ENCODE measurements at regions not wholly inside any gene's neighbourhood (a gene's known extent, or its start where the extent isn't known, plus 50 kb on each side); places are given as distances from the start of the nearest gene placed in this dataset.

GRCh38 chr11:116138280-116138679 lies 634.1 kb upstream of the CADM1 start (continued):
- TF ChIP-seq ZNF462 (CRISPR knock-in tag; IDR thresholded peaks at IDR 0.05) (no peak), ZNF331 (CRISPR knock-in tag; IDR thresholded peaks at IDR 0.05; ENCODE audit: low read depth) (no peak)

GRCh38 chr11:116137753-116138152 lies 633.5 kb upstream of the CADM1 start:
- H2AFZ ChIP-seq = no peak overlapping the region
- peaks cover 9% of the 10 kb centered on the region for H3K4me1 Mint-ChIP-seq
- no peak for ATAC-seq
- TF ChIP-seq EZH2 (IDR thresholded peaks at IDR 0.05; ENCODE audit: low read depth, unreplicated experiment) (no peak), ZNF114 (CRISPR knock-in tag; IDR thresholded peaks at IDR 0.05) (no peak)
- H3K36me3 ChIP-seq (ENCODE audit: insufficient read depth) = no peaks in the 10 kb centered on the region
- no peak overlapping the region for H3K4me3 ChIP-seq
- no peaks in the 10 kb centered on the region for H4K20me1 ChIP-seq (replicated peaks; ENCODE audit: insufficient read depth)
- H3K27ac ChIP-seq (ENCODE audit: low read depth) = no peak overlapping the region
- H3K4me2 ChIP-seq = no peak overlapping the region
- H3K27me3 Mint-ChIP-seq (ENCODE audit: insufficient read depth, low read depth, poor library complexity) = no peaks in the 10 kb centered on the region
- no peaks in the 10 kb centered on the region for H3F3A ChIP-seq (replicated peaks; ENCODE audit: low read depth)
- H3K79me2 ChIP-seq (replicated peaks; ENCODE audit: insufficient read depth) = no peaks in the 10 kb centered on the region
- H3K9me3 Mint-ChIP-seq = no peaks in the 10 kb centered on the region
- H3K4me1 ChIP-seq (ENCODE audit: insufficient read depth) = peaks cover 18% of the 10 kb centered on the region
- DNase-seq (ENCODE audit: low spot score) = no peak
- H3K9me2 ChIP-seq (ENCODE audit: insufficient read depth) = no peaks in the 10 kb centered on the region
- H3K27ac Mint-ChIP-seq = no peak overlapping the region
- no peaks in the 10 kb centered on the region for H3K27me3 ChIP-seq (ENCODE audit: insufficient read depth)
- no peaks in the 10 kb centered on the region for H3K36me3 Mint-ChIP-seq (ENCODE audit: low read depth)
- H3K4me3 Mint-ChIP-seq = no peak overlapping the region
